GM18951 (cell line): ENCODE measurements at regions not wholly inside any gene's neighbourhood (a gene's known extent, or its start where the extent isn't known, plus 50 kb on each side); places are given as distances from the start of the nearest gene placed in this dataset.
"Not testable (repeated sequence)": the region's sequence is repeated elsewhere in the genome, so short reads cannot be mapped to it uniquely, and the experiment has no call there.

ENCODE experiments used
- POLR2A ChIP-seq: IDR thresholded peaks from 4 replicates; pipeline ENCODE4 v1.6.1; 2011; ENCODE audit warnings: mild to moderate bottlenecking; ENCODE audit not compliant: insufficient read length, insufficient read depth; ENCODE audit errors: extremely low read depth
- in situ Hi-C: fragments of 300-500 bp; cut with MboI; formaldehyde crosslinking; loops from one replicate; pipeline ENCODE4 v1.12.0; 2022; ENCODE audit warnings: low sequenced_read_pairs, mixed read lengths, inconsistent platforms; ENCODE audit not compliant: unreplicated experiment

- no peak for TF ChIP-seq POLR2A
- in situ Hi-C loops = no loop called here
These were observed 241.2 kb upstream of the ZFP64 start for GRCh38 chr20:52432740-52433139.

- no peak for TF ChIP-seq POLR2A
- in situ Hi-C loops = no loop called here
These were observed 237.4 kb upstream of the ZFP64 start for GRCh38 chr20:52429029-52429428.

GRCh38 chr20:52427960-52428359 is 236.4 kb upstream of the ZFP64 start:
- TF ChIP-seq POLR2A = no peak
- in situ Hi-C loops = no loop called here

- no peak for TF ChIP-seq POLR2A
- in situ Hi-C loops = no loop called here
These were observed 235.3 kb upstream of the ZFP64 start for GRCh38 chr20:52426856-52427255.

DNA sequence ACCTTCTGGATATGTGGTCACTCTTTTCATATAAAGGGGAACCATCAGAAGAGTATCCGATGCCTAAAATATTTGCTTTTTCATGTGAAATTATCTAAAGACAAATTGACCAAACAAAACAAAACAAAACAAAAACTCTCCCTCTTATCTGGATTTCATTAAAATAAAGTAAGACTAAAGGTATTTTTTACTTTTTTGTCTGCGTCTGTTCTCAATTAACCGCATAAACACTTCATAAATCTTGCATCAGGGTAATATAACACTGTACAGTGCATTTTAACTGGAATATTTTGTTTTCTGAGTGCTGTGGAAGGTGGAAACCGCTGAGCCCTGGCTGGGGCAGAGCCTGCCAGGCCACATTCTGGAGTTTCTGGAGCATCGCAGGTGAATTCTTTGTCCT is 234.1 kb upstream of the ZFP64 start:
- in situ Hi-C loops = no loop called here
- no peak for TF ChIP-seq POLR2A

- in situ Hi-C loops = no loop called here
- no peak for TF ChIP-seq POLR2A
These were observed 233.7 kb upstream of the ZFP64 start for GRCh38 chr20:52425253-52425652.

GRCh38 chr20:52424357-52424942 is 232.9 kb upstream of the ZFP64 start:
- in situ Hi-C loops = not testable (repeated sequence)

DNA sequence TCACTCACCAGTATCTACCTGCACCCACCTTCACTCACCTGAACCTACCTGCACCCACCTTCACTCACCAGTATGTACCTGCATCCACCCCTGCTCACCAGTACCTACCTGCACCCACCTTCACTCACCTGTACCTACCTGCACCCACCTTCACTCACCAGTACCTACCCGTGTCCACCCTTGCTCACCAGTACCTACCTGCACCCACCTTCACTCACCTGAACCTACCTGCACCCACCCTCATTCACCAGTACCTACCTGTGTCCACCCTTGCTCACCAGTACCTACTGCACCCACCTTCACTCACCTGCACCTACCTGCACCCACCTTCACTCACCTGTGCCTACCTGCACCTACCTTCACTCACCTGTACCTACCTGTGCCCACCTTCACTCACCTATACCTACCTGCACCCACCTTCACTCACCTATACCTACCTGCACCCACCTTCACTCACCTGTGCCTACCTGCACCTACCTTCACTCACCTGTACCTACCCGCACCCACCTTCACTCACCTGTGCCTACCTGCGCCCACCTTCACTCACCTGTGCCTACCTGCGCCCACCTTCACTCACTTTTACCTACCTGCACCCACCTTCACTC is 232.1 kb upstream of the ZFP64 start:
- in situ Hi-C loops = not testable (repeated sequence)

- TF ChIP-seq POLR2A = no peak
- in situ Hi-C loops = no loop called here
These were observed 231.2 kb upstream of the ZFP64 start for GRCh38 chr20:52422574-52423336.

- in situ Hi-C loops = no loop called here
- no peak for TF ChIP-seq POLR2A
These were observed 229.2 kb upstream of the ZFP64 start for GRCh38 chr20:52420805-52421204.

GRCh38 chr20:52419205-52419604 is 227.6 kb upstream of the ZFP64 start:
- in situ Hi-C loops = no loop called here
- TF ChIP-seq POLR2A = no peak

- in situ Hi-C loops = no loop called here
- TF ChIP-seq POLR2A = no peak
These were observed 225.4 kb upstream of the ZFP64 start for GRCh38 chr20:52416953-52417352.

DNA sequence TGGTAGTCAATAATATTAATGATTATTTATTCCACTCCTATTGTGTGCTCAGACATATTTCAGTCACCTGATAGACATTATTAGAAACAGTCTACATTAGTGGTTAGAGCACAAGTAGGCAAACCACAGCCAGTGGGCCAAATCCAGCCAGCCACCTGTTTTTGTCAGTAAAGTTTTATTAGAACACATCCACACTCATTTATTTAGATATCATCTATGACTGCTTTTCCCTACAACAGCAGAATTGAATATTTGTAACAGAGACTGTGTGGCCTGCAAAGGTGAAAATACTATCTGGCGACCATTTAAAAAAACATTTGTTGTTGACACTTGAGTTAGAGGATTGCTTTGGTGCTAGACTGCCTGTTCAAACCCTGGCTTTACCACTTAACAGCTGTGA is 220.0 kb upstream of the ZFP64 start:
- no peak for TF ChIP-seq POLR2A
- in situ Hi-C loops = no loop called here

- no peak for TF ChIP-seq POLR2A
- in situ Hi-C loops = no loop called here
These were observed 219.2 kb upstream of the ZFP64 start for GRCh38 chr20:52410731-52411234.
